HepG2 (cell line): ENCODE measurements at regions not wholly inside any gene's neighbourhood (a gene's known extent, or its start where the extent isn't known, plus 50 kb on each side); places are given as distances from the start of the nearest gene placed in this dataset.
"Not testable (repeated sequence)": the region's sequence is repeated elsewhere in the genome, so short reads cannot be mapped to it uniquely, and the experiment has no call there.

Experiments
- CTCF ChIP-seq: sonication (generic); formaldehyde crosslinking; IDR thresholded peaks from 2 replicates; pipeline ENCODE4 v1.5.0; 2020; ENCODE audit warnings: mild to moderate bottlenecking, missing genetic modification reagents, moderate library complexity
- DNMT1 ChIP-seq: sonication (generic); formaldehyde crosslinking; IDR thresholded peaks from 2 replicates; pipeline ENCODE4 v1.5.1; 2020; ENCODE audit warnings: mild to moderate bottlenecking, missing genetic modification reagents
- ZBTB26 ChIP-seq: IDR thresholded peaks from 2 replicates; pipeline ENCODE4 v1.6.1; 2016; ENCODE audit warnings: missing compliant biosample characterization, missing genetic modification reagents, borderline replicate concordance

- TF ChIP-seq CTCF, ZBTB26, DNMT1 (CRISPR knock-in tag): not testable (repeated sequence)
Observed at GRCh38 chr1:149356152-149356551, 118.7 kb upstream of the NBPF19 start.
